GM18909 (cell line): ENCODE measurements at regions not wholly inside any gene's neighbourhood (a gene's known extent, or its start where the extent isn't known, plus 50 kb on each side); places are given as distances from the start of the nearest gene placed in this dataset.

ENCODE experiments used
- ATAC-seq: cut with Tn5 transposase; IDR thresholded peaks from one replicate; pipeline ENCODE4 v1.9.1; 2021; ENCODE audit warnings: mild to moderate bottlenecking; ENCODE audit not compliant: unreplicated experiment, poor library complexity

DNA sequence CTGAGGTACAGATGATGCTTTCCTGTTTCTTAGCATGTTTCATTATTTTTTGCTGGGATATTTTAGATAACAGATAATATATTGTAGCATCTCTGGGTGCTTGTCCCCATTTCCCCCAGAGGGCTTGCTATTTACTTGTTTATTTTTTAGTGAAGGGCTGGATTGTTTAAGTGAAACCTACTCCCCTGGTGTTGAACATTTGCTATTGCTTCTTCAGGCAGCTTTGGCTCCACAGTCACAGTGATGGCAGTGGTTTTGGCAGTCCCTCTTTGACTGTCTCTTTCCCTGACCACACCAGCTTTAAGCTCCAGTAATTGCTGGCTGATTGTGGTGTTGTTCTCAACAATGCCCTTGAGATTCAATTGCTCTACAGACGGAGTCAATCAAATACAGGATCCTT, 128.9 kb downstream of the KLF13 start:
- ATAC-seq = no peak

GRCh38 chr15:31456354-31457060, 129.9 kb downstream of the KLF13 start:
- no peak for ATAC-seq

DNA sequence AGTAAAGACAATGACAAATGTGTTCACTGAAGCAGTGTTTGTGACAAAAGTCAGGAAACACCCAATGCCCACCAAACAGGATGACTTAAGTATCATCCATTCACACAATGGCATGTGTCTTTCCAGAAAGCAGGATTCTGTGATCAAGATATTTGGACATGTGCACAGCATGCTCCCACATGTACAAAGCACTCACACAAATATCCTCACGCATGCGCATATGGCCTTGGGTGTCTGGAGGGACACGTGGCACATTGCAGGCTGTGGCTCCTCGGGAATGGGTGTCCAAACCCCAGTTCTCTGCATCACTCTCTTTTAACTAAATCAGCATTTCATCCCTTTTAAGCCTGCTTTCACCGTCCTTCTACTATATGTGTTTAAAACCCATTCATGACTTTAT, 130.5 kb downstream of the KLF13 start:
- ATAC-seq = no peak

DNA sequence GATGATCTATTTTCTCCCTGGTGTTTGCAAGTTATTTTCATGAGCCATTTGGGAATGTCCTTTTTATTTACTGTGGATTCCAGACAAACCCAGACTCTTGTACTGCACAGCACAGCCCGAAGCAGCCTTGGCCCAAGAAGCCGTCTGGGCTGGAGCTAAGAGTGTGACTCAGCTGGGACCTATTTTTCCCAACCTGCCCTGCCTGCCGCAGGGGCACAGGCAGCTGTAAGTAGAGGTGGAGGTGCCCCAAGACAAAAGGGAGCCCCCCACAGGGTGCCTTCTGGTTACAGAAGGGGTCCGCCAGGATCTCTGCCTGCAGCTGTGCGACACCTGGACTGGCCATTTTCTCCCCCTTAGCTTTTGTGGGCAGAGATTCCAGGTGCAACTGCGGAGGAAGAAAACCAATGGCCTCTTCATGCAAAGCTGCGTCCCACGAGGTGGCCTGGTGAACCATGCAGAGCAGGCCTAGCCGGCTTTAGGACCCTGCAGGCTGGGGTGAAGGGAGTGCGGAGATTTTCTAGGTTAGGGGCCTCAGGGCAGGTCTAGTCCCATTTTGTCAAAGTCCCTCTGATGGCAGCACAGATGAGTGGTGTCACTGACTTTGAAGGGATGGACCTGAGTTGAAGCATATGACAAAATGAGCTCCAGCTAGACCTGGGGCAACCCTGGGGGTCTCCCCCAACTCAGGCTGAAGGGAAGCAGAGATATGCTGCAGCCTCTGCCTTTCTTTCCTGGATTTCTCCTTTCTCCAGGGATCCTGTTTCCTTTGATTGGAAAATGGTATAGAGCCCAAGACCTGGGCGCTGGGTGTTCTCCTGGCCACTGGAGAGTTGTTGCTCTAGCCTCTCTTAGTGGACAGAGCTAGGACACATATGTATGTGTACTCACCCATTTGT, 131.2 kb downstream of the KLF13 start:
- no peak for ATAC-seq

DNA sequence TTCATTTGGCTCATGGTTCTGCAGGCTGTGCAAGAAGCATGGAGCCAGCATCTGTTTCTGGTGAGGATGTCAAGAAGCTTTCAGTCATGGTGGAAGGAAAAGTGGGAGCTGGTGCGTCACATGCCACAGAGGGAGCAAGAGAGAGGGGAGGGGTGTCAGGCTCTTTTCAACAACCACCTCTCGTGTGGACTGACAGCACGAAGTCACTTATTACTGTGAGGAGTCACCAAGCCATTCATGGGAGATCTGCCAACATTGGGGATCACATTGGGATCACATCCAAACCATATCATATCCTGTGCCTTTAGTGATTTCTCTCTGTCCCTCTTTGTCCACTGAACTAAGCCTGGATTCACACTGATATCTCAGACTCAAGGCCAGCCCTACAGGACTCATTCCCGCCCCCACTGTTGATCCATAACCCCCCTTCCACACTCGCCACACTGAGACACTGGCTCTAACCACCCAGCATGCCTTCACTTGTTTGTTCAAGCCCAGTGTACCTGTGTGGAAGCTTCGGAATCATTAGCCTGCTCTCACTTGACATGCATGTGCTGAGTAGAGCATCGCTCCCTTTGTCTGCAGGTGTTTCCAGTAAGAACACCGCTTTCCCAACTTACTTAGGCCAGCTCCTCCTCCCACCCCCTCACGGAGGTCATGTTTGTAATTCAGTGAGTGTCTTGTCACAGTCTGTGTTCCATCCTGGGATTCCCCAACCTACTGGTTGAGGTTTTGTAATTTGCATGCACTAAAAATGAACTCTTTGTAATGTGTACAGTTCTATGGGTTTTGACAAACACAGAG, 132.2 kb downstream of the KLF13 start:
- peak; percentile 95 for ATAC-seq

DNA sequence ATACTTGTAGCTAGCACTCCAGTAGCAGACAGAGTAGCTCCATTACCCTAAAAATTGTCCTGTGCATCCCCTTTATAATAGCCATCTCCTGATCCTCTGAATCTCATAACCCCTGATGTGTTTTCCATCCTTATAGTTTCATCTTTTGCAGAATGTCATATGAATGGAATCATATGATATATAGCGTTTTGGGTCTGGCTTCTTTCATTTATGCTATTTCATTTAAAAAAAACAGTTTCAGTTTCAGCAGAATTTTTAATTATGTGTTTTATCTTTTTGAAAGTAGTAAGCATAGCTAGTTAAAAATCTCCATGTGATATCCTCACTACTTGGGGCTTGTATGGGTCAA, 132.7 kb downstream of the KLF13 start:
- no peak for ATAC-seq

GRCh38 chr15:31461375-31461774, 134.7 kb downstream of the KLF13 start:
- no peak for ATAC-seq

- no peak for ATAC-seq
Measured at GRCh38 chr15:31461911-31462480, 135.4 kb downstream of the KLF13 start.

- no peak for ATAC-seq
Measured at GRCh38 chr15:31463521-31464102, 137.0 kb downstream of the KLF13 start.

- ATAC-seq = no peak
Measured at GRCh38 chr15:31464216-31465082, 137.8 kb downstream of the KLF13 start.

GRCh38 chr15:31465083-31465955, 138.7 kb downstream of the KLF13 start:
- no peak for ATAC-seq

GRCh38 chr15:31467361-31467760, 140.7 kb downstream of the KLF13 start:
- ATAC-seq = no peak

DNA sequence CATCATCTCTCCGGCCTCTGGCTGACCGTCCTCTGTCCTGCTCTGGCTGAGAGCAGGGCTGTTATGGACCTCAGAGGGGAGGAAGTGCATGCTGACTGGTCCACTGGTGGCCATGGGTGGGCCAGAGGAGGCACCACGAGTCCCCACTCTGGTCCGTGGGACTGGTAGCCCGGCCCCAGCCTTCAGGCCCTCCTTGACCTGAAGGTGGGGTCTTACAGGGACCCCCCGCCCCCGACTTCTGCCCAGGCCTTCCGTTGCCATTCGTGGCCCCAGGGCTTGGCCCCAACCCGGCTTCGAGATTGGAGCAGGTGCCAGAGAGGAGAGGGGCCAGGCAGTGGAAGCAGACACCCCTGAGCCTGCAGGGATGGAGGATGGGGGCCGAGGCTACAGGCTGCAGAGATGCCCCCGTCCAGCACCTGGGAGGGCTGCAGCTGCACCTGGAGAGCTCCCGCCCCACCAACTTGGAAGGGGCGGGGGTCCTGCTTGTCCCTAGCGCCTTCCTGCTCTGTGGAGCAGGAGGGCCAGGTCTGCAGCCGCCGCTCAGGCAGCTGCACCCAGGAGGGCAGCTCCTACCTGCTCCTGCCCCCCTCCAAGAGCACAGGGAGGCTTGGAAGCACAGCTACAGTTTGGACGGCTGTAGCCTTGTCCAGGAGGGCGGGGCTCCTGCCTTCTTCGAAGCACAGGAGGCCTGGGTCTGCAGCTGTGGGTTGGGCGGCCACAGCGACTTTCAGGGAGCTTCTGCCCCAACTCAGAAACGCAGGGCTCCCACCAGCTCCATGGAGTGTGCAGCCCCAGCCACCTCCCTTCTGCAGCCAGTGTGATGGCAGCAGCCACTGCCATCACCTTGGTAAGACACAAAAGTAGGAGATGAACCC, 142.5 kb downstream of the KLF13 start:
- no peak for ATAC-seq

GRCh38 chr15:31469786-31470525, 143.3 kb downstream of the KLF13 start:
- no peak for ATAC-seq

GRCh38 chr15:31470756-31471155, 144.1 kb downstream of the KLF13 start:
- ATAC-seq = no peak

DNA sequence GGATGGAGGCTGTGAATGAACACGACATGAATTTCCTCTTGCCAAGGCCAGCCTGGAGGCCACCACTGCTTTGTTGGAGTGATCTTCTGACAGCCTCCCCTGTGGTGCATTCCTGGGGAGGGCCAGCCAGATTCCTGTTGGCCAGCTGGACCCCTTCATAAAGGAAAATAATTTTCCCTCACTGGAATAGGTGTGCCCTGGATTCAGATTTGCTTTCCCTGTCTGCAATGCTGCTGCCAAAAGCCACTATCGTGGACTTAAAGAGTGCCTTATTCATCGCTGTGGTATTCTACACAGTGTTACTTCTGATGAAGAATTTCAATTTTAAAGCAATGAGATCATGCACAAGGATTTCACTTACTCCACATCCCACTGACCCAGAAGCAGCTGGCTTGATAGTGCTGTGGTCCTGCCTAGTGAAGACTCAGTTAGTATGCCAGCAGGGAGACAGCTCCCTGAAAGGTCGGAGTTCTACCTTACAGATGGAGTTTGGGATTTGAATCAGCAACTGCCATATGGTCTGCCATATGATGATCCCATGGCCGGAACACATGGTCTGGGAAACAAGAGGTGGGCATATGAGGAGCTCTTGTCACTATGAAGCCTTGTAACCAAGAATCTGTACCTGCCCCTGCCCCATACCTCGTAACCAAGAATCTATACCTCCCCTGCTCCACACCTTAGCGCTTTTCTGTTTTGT, 145.2 kb downstream of the KLF13 start:
- ATAC-seq = no peak
